Cardiac muscle cell (in vitro differentiated cells and primary cell): ENCODE measurements at regions not wholly inside any gene's neighbourhood (a gene's known extent, or its start where the extent isn't known, plus 50 kb on each side); places are given as distances from the start of the nearest gene placed in this dataset.

Source experiments
- DNase-seq, 2 donors: peaks; one replicate each; pipeline versions ENCODE4 v3.0.0 to v3.0.0-alpha.2; 2010 to 2017; ENCODE audit warnings: low read depth in 1 of 2, low spot score in 1 of 2
- H3K27ac ChIP-seq: fragments of 200-600 bp; sonication (generic); 2 replicates; pipeline ENCODE4 v1.5.1; 2016
- H3K27me3 ChIP-seq: fragments of 200-600 bp; sonication (generic); 2 replicates; pipeline ENCODE4 v1.6.0; 2016; ENCODE audit warnings: control low read depth
- H3K36me3 ChIP-seq: fragments of 200-600 bp; sonication (generic); 2 replicates; pipeline ENCODE4 v1.5.1; 2016; ENCODE audit warnings: control low read depth
- H3K4me1 ChIP-seq: fragments of 200-600 bp; sonication (generic); 2 replicates; pipeline ENCODE4 v1.8.1; 2017; ENCODE audit warnings: low read depth, mild to moderate bottlenecking, mixed run types
- H3K4me3 ChIP-seq: fragments of 200-600 bp; sonication (generic); 2 replicates; pipeline ENCODE4 v1.5.1; 2016; ENCODE audit warnings: mild to moderate bottlenecking
- H3K9me3 ChIP-seq: fragments of 200-600 bp; sonication (generic); 2 replicates; pipeline ENCODE4 v1.5.1; 2017; ENCODE audit warnings: low read depth, mild to moderate bottlenecking, control low read depth
- TF ChIP-seq, protein P1 (sequence below): IDR thresholded peaks from 2 replicates; pipeline ENCODE4 v1.5.1; 2012; ENCODE audit warnings: low read depth, mild to moderate bottlenecking, low read length

DNA sequence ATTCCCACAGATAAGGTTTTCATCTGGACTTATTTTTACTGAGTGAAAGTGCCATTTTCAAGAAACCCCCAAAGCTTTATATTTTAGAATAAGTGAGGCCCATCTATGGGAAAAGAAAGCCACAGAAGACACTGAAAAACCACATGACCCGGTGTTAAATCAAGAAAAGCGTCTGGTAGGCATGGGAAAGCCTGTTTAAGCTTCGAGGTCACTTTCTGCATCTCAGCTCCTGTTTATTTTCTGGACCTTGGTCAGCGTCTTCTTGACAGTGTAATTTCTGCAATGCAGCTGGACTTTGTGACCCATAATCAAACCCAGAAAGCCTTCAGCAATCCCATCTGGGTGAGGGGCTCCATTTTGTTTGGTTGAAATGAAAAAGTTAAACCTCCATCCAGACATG lies 59.6 kb upstream of the NEDD9 start:
- H3K4me1 ChIP-seq: peaks cover 10% of the 10 kb centered on the region
- no peaks in the 10 kb centered on the region for H3K36me3 ChIP-seq
- H3K9me3 ChIP-seq: no peaks in the 10 kb centered on the region
- H3K27me3 ChIP-seq: no peaks in the 10 kb centered on the region
- no peak overlapping the region for H3K4me3 ChIP-seq
- no peak overlapping the region for H3K27ac ChIP-seq
- TF ChIP-seq, protein P1, sequence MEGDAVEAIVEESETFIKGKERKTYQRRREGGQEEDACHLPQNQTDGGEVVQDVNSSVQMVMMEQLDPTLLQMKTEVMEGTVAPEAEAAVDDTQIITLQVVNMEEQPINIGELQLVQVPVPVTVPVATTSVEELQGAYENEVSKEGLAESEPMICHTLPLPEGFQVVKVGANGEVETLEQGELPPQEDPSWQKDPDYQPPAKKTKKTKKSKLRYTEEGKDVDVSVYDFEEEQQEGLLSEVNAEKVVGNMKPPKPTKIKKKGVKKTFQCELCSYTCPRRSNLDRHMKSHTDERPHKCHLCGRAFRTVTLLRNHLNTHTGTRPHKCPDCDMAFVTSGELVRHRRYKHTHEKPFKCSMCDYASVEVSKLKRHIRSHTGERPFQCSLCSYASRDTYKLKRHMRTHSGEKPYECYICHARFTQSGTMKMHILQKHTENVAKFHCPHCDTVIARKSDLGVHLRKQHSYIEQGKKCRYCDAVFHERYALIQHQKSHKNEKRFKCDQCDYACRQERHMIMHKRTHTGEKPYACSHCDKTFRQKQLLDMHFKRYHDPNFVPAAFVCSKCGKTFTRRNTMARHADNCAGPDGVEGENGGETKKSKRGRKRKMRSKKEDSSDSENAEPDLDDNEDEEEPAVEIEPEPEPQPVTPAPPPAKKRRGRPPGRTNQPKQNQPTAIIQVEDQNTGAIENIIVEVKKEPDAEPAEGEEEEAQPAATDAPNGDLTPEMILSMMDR: no peak
- DNase-seq: no peak

DNA sequence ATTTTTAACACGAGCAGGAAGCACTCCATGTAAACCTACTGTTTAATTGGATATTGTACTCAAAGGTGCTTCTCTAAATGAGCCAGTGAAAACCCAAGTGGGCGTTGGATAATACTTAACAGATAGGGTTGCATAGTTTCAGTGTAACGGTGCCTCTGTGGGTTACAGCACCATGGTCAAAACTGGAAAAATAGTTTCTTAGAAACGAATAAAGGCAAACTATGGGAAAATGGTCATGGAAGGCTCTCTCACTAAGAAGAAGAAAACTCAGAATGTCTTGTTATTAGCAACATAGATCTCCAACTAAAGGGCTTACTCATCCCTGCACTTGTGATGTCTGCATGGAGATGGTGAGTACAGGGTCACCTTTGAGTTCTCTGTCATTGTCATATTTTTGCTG lies 59.1 kb upstream of the NEDD9 start:
- TF ChIP-seq, protein P1: no peak
- H3K4me3 ChIP-seq: no peak overlapping the region

DNA sequence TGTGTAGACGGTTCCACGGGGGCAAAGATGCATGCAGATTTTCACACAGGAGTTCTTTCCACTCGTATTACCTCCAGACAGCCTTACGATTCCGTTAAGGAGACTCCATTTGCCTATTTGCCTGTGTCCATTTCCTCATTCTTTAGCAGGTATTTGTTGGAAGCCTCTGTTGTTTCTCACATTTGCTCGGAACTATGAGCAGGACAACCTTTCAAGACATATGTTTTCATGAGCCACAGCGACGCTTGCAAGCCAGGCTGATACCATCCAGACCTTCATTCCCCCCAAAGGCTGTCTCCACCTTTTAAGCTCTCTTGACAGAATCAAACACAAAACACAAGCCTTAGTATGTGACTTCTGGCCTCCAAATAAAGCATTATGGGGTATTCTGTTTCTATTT lies 57.6 kb upstream of the NEDD9 start:
- Histone ChIP-seq H3K4me1 (peaks cover 10% of the 10 kb centered on the region), H3K4me3 (no peak overlapping the region), H3K9me3 (no peaks in the 10 kb centered on the region), H3K27ac (no peak overlapping the region), H3K27me3 (no peaks in the 10 kb centered on the region), H3K36me3 (no peaks in the 10 kb centered on the region)
- TF ChIP-seq, protein P1: no peak
- DNase-seq: no peak

More for the DNA sequence above, 59.1 kb upstream of the NEDD9 start:
- DNase-seq: no peak
- no peaks in the 10 kb centered on the region for H3K27me3 ChIP-seq
- H3K36me3 ChIP-seq: no peaks in the 10 kb centered on the region
- no peak overlapping the region for H3K27ac ChIP-seq
- H3K4me1 ChIP-seq: peaks cover 10% of the 10 kb centered on the region
- H3K9me3 ChIP-seq: no peaks in the 10 kb centered on the region

DNA sequence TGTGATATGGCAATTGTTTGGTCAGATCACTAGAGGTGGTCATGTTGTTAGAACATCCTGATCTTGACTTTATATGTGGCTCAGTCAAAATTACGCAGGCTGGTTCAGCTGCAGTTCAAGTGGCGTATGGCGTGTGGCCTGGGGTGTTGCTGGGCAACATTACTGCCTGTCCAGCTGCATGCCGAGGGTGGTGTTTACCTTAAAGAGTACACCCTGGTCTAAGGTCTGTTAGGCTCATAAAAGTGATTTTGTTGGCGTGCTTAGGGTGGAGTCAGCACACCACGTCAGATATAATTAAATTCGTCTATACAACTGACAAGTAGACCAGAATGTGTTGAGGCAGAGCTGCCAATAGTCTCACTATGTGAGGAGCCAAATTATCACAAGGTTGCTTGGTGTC lies 55.6 kb upstream of the NEDD9 start:
- TF ChIP-seq, protein P1: no peak
- Histone ChIP-seq H3K27ac (peak overlapping the region; percentile 14), H3K27me3 (no peaks in the 10 kb centered on the region), H3K4me1 (peaks cover 10% of the 10 kb centered on the region), H3K9me3 (no peaks in the 10 kb centered on the region), H3K4me3 (no peak overlapping the region), H3K36me3 (no peaks in the 10 kb centered on the region)
- no peak for DNase-seq

DNA sequence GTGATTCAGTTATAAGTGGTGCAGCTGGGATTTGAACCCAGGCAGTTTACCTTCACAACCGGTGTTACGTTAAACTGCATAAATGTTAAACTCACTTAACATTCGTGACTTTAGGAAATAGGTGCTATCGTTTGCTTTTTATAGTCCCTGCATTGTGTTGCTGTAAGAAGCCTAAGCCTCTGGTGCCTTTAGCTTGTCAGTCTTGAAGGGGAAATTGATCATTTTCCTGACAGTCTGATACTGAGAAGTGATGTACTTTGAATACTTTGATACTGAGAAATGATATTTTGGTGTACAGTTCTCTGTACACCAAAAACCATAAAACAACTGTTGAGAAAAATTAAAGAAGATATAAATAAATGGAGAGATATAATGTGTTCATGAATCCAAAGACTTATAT lies 52.5 kb upstream of the NEDD9 start:
- TF ChIP-seq, protein P1: no peak
- no peak overlapping the region for H3K27ac ChIP-seq
- peaks cover 10% of the 10 kb centered on the region for H3K4me1 ChIP-seq
- no peaks in the 10 kb centered on the region for H3K9me3 ChIP-seq
- no peak overlapping the region for H3K4me3 ChIP-seq
- no peaks in the 10 kb centered on the region for H3K27me3 ChIP-seq
- no peak for DNase-seq
- no peaks in the 10 kb centered on the region for H3K36me3 ChIP-seq

DNA sequence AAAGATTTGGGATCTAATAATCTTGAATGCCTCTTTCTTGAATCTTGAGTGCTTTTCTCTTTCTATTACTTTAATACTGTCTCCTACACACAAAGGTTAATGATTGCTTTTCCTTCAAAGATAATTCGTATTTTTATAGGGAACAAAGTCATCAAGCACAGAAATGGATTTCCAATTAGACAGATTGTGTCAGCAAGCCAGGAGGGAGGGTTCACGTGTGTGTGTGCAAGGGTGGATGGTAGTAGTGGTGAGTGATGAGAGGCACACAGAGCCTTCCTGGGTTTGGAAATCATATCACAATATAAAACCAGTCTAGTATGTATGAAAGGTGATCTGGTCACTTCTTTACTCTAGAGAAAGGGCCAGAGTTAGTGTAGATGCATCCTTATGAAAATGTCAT lies 51.2 kb upstream of the NEDD9 start:
- H3K9me3 ChIP-seq: no peaks in the 10 kb centered on the region
- no peak overlapping the region for H3K27ac ChIP-seq
- H3K4me3 ChIP-seq: no peak overlapping the region
- H3K4me1 ChIP-seq: peaks cover 10% of the 10 kb centered on the region
- TF ChIP-seq, protein P1: no peak
- H3K36me3 ChIP-seq: no peaks in the 10 kb centered on the region
- no peak for DNase-seq
- H3K27me3 ChIP-seq: no peaks in the 10 kb centered on the region
